Right lobe of liver (tissue), 4 donors: ENCODE measurements at regions not wholly inside any gene's neighbourhood (a gene's known extent, or its start where the extent isn't known, plus 50 kb on each side); places are given as distances from the start of the nearest gene placed in this dataset.

Source experiments
- CTCF ChIP-seq, 4 donors: fragments of 200-600 bp in 3 of 4; fragments of 450-650 bp in 1 of 4; IDR thresholded peaks; one replicate each; pipeline versions ENCODE4 v1.5.1 to v1.8.0; 2016 to 2022; ENCODE audit warnings: antibody characterized with exemption in 4 of 4, mild to moderate bottlenecking in 2 of 4
- POLR2A ChIP-seq: fragments of 450-650 bp; IDR thresholded peaks from one replicate; pipeline ENCODE4 v1.6.1; 2017; ENCODE audit warnings: antibody characterized with exemption, mild to moderate bottlenecking
- donor health status: DM: no; HTN: no; CAD: no.
- donor health status: DM: no; HTN: no; CAD: no.
- donor health status: DM: no; HTN: yes; CAD: no.

- TF ChIP-seq CTCF (IDR thresholded peaks at IDR 0.05): no peak
- no peak for TF ChIP-seq POLR2A
Observed at GRCh38 chr6:147911057-147911456, 402.6 kb downstream of the SAMD5 start.
